Adrenal gland (tissue), 5 donors: ENCODE measurements at regions not wholly inside any gene's neighbourhood (a gene's known extent, or its start where the extent isn't known, plus 50 kb on each side); places are given as distances from the start of the nearest gene placed in this dataset.
A peak's percentile ranks its signal among the peaks of the same experiment; 100 is the strongest.

Source experiments
- CTCF ChIP-seq, 6 experiments: fragments of 450-650 bp in 4 of 6; fragments of 200-600 bp in 2 of 6; sonication (generic) in 1 of 6; IDR thresholded peaks; 1 replicate in 5 of 6; 2 replicates in 1 of 6; pipeline versions ENCODE4 v1.5.1 to v1.8.0; 2016 to 2021; ENCODE audit warnings: antibody characterized with exemption in 6 of 6, mild to moderate bottlenecking in 2 of 6, moderate library complexity in 1 of 6
- POLR2A ChIP-seq, 2 donors: fragments of 450-650 bp; IDR thresholded peaks; one replicate each; pipeline ENCODE4 v1.6.1; 2017; ENCODE audit warnings: antibody characterized with exemption in 2 of 2, mild to moderate bottlenecking in 2 of 2, moderate library complexity in 1 of 2
- donor health status: DM: no; HTN: no; CAD: no.

- TF ChIP-seq POLR2A (IDR thresholded peaks at IDR 0.05), result peak in 1 of 2 donors; percentile 20
- TF ChIP-seq CTCF (IDR thresholded peaks at IDR 0.05), result peak; percentile 80 to 92 (median 90)
Measured at GRCh38 chr3:107927361-107928083, 163.3 kb downstream of the CD47 start.
